Umbilical cord (tissue), 1 donor: ENCODE measurements at regions not wholly inside any gene's neighbourhood (a gene's known extent, or its start where the extent isn't known, plus 50 kb on each side); places are given as distances from the start of the nearest gene placed in this dataset.
"Not testable (repeated sequence)": the region's sequence is repeated elsewhere in the genome, so short reads cannot be mapped to it uniquely, and the experiment has no call there.

Experiments used
- DNase-seq: peaks from one replicate; pipeline ENCODE4 v3.0.0-alpha.2; 2015; ENCODE audit warnings: low spot score

DNA sequence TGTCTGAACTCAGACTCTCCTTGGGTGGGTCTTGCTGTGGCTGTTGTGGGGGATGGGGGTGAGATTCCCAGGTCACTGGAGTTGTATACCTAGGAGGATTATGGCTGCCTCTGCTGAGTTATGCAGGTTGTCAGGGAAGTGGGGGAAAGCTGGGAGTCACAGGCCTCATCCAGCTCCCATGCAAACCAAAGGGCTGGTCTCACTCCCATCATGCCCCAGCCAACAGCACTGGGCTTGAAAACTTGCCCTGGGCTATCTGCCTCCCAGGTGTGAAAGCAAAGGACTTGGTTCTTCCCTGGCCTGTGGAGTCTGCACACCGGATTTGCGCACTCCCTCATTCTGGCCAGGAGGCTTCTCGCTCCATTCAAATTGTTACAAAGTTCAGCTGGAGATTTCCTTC is 97.3 kb upstream of the BNIP2 start:
- DNase-seq = not testable (repeated sequence)

DNA sequence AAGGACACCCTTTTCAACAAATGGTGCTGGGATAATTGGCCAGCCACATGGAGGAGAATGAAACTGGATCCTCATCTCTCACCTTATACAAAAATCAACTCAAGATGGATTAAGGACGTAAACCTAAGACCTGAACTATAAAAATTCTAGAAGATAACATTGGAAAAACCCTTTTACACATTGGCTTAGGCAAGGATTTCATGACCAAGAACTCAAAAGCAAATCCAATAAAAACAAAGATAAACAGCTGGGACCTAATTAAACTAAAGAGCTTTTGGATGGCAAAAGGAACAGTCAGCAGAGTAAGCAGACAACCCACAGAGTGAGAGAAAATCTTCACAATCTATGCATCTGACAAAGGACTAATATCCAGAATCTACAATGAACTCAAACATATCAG is 96.9 kb upstream of the BNIP2 start:
- not testable (repeated sequence) for DNase-seq

DNA sequence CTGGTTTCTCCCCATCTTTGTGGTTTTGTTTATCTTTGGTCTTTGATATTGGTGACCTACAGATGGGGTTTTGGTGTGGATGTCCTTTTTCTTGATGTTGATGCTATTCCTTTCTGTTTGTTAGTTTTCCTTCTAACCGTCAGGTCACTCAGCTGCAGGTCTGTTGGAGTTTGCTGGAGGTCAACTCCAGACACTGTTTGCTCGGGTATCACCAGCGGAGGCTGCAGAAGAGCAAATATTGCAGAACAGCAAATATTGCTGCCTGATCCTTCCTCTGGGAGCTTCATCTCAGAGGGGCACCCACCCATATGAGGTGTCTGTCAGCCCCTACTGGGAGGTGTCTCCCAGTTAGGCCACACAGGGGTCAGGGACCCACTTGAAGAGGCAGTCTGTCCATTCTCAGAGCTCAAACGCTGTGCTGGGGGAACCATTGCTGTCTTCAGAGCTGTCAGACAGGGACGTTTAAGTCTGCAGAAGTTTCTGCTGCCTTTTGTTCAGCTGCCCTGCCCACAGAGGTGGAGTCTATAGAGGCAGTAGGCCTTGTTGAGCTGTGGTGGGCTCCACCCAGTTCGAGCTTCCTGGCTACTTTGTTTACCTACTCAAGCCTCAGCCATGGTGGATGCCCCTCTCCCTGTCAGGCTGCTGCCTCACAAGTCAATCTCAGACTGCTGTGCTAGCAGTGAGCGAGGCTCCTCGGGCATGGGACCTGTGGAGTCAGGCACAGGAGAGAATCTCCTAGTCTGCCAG is 94.8 kb upstream of the BNIP2 start:
- DNase-seq = not testable (repeated sequence)

DNA sequence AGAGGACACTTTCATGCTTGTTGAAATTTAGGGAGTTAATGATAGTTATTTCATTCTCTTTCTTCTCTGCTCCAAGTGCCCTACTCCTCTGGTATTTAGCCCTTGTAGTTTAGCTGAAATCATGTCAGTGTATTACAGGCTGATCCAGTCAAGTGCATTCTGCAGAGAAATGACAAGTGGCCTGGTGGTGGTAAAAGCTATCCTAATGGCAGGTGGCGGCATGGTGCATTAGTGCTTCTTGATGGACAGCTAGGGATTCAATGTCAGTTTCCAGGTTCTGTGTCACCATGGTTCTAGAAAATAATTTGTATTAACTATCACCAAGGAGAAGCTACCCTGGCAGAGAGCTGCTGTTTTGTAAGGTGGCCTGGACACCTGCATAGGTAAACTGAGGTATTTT is 90.0 kb upstream of the BNIP2 start:
- DNase-seq = no peak

DNA sequence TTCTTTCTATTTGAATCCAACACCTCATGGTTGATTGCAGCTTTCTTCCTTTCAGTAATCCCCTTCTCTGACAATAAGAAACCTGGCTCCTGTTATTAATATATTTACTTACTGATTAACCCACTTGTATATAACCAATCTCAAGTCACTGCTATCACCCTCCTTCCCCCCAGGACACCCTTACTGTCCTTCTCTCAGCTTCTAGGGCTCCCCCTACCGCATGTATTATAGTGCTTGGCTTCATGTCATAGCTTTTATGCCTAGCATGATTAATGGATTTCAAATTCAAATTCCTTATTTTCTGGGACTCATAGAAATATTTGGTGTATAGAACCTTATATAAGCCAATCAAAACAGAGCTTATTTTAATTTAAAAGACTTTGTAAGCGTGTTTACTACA is 75.7 kb upstream of the BNIP2 start:
- DNase-seq = no peak

DNA sequence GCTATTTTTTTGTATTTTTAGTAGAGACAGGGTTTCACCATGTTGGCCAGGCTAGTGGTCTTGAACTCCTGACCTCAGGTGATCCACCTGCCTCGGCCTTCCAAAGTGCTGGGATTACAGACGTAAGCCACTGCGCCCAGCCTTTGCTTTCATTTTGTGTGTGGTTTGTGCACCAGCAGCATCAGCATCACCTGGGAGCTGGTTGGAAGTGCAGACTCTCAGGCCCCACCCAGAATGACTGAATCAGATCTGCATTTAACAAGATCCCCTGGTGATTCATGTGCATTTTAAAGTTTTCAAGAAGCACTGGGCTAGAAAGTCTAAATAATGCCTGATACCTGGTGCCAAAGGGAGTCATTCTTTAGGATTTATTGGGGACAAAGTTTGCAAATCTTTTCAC is 73.4 kb upstream of the BNIP2 start:
- no peak for DNase-seq

DNA sequence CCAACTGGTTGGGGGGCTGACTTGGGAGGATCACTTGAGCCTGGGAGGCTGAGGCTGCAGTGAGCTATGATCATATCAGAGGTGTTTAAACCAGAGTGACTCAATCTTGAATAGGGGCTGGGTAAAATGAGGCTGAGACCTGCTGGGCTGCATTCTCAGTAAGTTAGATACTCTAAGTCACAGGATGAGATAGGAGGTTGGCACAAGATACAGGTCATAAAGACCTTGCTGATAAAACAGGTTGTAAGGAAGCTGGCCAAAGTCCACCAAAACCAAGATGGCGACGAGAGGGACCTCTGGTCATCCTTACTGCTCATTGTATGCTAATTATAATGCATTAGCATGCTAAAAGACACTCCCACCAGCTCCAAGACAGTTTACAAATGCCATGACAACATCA is 71.1 kb upstream of the BNIP2 start:
- DNase-seq = not testable (repeated sequence)

DNA sequence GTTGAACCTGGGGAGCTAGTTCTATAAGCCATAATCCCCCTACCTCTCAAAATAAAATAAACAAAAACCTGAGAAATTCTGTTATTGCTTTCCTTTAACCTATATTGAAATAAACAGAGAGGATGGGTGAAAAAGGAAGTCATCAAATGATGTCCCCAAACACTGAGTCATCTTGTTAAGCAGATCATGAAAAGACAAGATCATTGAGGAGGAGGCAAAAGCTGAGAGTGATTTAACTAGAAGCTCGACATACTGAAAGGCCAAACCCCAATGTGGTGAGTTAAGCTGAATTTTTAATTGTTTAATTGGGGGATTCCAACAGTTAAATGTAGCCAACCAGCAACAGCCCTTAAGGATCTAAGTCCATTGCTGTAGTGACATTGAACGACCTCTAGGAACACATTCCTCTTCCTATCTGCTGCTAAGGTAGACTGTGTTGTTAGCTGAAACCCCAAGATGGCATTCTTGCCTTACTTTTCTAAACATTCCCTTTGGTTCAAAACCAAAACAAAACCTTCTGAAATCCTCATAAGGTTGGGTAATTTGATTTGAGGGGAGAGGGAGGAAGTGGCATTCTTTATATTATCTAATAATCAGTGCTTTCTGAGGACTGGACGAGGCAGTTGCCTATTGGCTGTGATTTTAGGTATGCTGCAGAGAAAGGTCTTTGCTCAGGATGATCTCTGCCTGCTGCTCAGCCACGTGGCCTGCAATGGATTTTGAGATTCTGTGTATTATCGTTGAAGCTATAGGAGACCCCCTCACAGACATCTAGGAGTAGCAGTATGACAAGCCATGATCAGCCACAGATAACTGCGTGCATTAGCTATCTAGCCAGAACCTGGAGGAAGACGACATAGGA is 62.7 kb upstream of the BNIP2 start:
- peak; percentile 8 for DNase-seq

DNA sequence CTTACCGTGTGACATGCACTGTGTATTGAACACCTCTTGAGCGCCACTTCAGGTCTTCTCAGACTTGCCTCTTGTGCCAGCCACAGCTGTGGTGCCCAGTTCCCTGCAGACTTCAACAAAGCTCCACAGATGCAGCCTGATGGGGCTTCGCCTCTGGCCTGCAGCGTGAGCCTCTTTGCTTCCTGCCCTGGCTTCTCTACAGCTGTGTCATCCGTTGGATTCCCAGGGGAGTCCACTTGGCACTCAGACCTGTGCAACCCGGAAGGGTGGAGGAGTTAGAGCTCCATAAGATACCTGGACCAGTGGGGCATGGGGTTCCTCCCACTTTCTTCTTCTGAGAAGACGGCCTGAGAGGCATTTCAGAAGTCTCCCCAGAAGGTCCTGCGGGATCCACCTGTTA is 57.7 kb upstream of the BNIP2 start:
- no peak for DNase-seq

DNA sequence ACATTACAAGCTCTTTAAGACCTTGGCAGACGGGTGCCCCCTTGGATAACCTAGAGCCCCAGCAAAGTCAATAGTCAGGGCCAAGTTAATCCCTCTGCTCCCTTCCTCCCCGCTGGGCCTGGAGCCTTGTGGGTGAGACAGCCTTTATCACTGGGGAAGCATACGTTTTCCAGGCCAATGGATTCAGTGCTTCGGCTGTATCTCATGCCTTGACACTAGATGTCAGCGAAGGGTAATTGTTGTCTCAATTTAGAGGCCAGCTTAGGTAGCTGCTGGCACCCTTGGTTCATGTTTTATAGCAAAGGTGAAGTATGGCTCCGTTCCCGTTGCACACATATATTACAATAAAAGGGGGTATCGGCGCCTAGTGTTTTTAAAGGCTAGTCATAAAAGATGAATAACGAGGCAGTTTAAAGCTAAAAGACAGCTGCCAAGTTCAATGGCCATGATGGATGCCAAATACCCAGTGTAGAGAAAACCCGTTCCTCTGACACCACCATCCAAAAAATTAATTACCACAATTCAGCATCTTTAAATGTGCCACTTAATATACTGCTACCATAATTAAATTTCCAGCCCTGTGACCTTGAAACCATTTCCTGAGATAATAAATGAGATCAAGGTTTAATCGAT is 52.3 kb upstream of the BNIP2 start:
- peak; percentile 7 for DNase-seq

DNA sequence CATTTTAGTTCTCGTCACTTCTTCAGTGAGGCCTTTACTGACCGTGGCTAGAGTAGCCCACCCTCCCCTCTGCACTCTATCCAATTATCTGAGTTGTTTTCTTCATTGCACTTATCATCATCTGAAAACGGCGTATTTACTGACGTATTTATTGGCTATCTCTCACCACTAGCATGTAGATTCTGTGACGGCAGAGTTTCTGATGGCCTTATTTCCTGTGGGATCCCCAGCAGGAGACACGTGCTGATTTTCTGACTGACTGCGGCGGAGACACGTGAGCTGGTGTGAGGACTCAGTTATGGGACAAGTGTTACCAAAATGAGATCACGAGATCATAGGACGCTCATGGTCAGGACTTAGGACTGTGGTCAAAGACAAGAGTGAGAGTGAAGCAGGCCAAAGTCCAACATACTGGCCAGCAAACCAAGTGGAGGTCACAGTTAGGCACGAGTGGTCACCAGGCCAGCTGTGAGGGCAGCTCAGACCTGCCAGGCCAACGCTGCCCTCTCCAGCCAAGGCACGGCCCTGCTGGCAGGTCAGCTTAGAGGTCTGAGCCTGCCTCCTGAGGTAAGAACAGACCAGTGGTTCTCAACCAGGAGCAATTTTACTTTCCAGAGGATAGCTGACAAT is 50.6 kb upstream of the BNIP2 start:
- DNase-seq = no peak
